Sigmoid colon (tissue), 6 donors: ENCODE measurements at regions not wholly inside any gene's neighbourhood (a gene's known extent, or its start where the extent isn't known, plus 50 kb on each side); places are given as distances from the start of the nearest gene placed in this dataset.

Experiments used
- DNase-seq: peaks from one replicate; pipeline ENCODE4 v3.0.0-alpha.2; 2019
- H3K27ac ChIP-seq, 4 donors: fragments of 200-600 bp; sonication (generic); one replicate each; pipeline ENCODE4 v1.5.1; 2016 to 2019; ENCODE audit warnings: mild to moderate bottlenecking in 1 of 4
- H3K27me3 ChIP-seq, 3 donors: fragments of 200-600 bp; sonication (generic); one replicate each; pipeline ENCODE4 v1.5.1; 2019; ENCODE audit warnings: mild to moderate bottlenecking in 1 of 3
- H3K36me3 ChIP-seq, 4 donors: fragments of 200-600 bp; sonication (generic); one replicate each; pipeline ENCODE4 v1.5.1; 2016 to 2019
- H3K4me1 ChIP-seq, 4 donors: fragments of 200-600 bp; sonication (generic); one replicate each; pipeline ENCODE4 v1.5.1; 2017 to 2019
- H3K4me3 ChIP-seq, 4 donors: fragments of 200-600 bp; sonication (generic); one replicate each; pipeline ENCODE4 v1.5.1; 2017 to 2019; ENCODE audit warnings: mild to moderate bottlenecking in 2 of 4, moderate library complexity in 1 of 4
- H3K9me3 ChIP-seq, 4 donors: fragments of 200-600 bp in 3 of 4; sonication (generic) in 3 of 4; one replicate each; pipeline versions ENCODE4 v1.5.1 to v1.6.1; 2013 to 2019
- EP300 ChIP-seq, 4 donors: sonication (generic); formaldehyde crosslinking; IDR thresholded peaks; one replicate each; pipeline ENCODE4 v1.6.1; 2017; ENCODE audit warnings: antibody characterized with exemption in 4 of 4
- POLR2A ChIP-seq, 2 donors: fragments of 450-650 bp; IDR thresholded peaks; one replicate each; pipeline ENCODE4 v1.6.1; 2016; ENCODE audit warnings: antibody characterized with exemption in 2 of 2, mild to moderate bottlenecking in 2 of 2, moderate library complexity in 2 of 2
- POLR2AphosphoS5 ChIP-seq, 4 donors: sonication (generic); formaldehyde crosslinking; IDR thresholded peaks; one replicate each; pipeline ENCODE4 v1.6.1; 2017; ENCODE audit warnings: antibody characterized with exemption in 4 of 4
- WGBS, 2 donors: extraction: QIAGEN DNeasy Blood & Tissue Kit; methylation state at CpG; one replicate each; pipeline ENCODE4 v1.1.7; 2013; 5-methylcytosine and 5-hydroxymethylcytosine counted together
- intact Hi-C: fragments of 100-400 bp; cut with DNase I; formaldehyde crosslinking; loops from one replicate; pipeline ENCODE4 v1.15.1; 2023
- TF ChIP-seq, protein P1 (sequence below), 4 experiments: fragments of 450-650 bp in 3 of 4; fragments of 200-600 bp in 1 of 4; IDR thresholded peaks; one replicate each; pipeline ENCODE4 v1.5.1; 2016 to 2019; ENCODE audit warnings: antibody characterized with exemption in 4 of 4, mild to moderate bottlenecking in 3 of 4, moderate library complexity in 2 of 4
- donor health status: healthy with polysubstance abuse.
- donor health status: healthy.

DNA sequence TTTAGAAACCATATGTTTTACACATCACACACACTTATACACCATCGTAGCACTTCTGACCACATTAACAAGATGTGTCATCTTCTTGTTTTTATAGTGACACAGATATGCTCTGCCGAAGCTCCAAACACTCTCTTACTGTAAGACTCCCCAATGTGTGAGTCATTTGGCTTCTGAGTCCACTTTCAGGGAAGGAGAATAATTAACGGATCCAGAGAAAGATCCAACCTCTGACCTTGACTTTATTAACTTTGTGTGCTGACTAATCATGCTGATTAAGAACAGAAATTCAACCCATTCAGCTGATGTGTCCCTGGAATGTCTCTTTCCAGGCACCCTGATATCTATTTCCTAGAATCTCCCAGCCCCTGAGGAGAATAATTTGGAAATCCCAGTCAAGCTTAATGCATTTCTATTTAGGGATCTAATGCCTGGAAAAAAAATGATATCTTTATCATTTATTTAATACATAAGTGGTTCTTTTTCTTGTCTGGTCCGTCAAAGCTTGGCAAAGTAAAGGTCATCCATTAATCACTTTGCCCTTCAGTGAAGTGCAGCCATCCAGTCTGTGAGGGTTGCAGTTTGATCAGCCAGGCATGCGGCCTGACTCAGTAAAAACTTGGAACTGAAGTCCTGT lies 615.8 kb upstream of the SYT4 start:
- 60 to 62% methylated on average over 5 of the region's 5 CpGs for WGBS, 2 donors
- Histone ChIP-seq H3K27me3 (no peaks in the 10 kb centered on the region), H3K36me3 (no peaks in the 10 kb centered on the region), H3K4me3 (no peak overlapping the region), H3K9me3 (no peaks in the 10 kb centered on the region), H3K27ac (no peak overlapping the region), H3K4me1 (peaks cover 0 to 7% (median 6%) of the 10 kb centered on the region in 4 donors)
- intact Hi-C loops: no loop called here
- DNase-seq: no peak
- TF ChIP-seq POLR2A (IDR thresholded peaks at IDR 0.05) (no peak), POLR2AphosphoS5 (IDR thresholded peaks at IDR 0.05) (peak in 2 of 4 donors; percentile 13 to 45), EP300 (IDR thresholded peaks at IDR 0.05) (no peak)
- TF ChIP-seq, protein P1, sequence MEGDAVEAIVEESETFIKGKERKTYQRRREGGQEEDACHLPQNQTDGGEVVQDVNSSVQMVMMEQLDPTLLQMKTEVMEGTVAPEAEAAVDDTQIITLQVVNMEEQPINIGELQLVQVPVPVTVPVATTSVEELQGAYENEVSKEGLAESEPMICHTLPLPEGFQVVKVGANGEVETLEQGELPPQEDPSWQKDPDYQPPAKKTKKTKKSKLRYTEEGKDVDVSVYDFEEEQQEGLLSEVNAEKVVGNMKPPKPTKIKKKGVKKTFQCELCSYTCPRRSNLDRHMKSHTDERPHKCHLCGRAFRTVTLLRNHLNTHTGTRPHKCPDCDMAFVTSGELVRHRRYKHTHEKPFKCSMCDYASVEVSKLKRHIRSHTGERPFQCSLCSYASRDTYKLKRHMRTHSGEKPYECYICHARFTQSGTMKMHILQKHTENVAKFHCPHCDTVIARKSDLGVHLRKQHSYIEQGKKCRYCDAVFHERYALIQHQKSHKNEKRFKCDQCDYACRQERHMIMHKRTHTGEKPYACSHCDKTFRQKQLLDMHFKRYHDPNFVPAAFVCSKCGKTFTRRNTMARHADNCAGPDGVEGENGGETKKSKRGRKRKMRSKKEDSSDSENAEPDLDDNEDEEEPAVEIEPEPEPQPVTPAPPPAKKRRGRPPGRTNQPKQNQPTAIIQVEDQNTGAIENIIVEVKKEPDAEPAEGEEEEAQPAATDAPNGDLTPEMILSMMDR (IDR thresholded peaks at IDR 0.05): no peak

DNA sequence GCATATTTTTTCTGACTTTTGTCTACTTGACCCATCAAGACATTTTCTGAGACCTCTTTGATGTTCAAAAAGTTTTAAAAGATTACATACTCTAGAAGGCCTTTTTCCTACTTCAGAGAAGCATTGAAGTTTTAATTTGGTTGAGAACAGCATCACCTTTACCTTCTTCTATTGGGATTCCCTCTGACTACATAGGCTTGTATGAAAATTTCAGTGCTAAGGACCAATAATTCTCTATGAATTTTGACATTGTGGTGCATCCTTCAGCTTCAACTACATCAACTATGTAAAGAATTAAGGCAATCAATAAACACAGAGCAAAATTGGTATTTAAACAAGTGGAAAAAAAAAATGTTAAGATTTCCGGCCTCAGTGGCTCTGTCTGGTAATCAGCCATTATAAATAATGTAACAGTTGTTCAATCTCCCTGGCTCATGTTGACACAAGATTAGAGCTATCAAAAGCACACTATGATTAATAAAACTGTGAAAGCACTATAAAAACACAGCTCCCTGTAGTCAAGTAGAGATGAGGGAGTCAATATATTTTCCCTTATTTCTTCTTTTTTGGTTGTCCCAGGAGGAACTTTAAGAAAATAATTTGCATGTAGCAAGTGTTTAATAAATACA lies 627.0 kb upstream of the SYT4 start:
- no peak for DNase-seq
- no peak overlapping the region for H3K27ac ChIP-seq
- 49 to 85% methylated on average over 1 of the region's 1 CpG for WGBS, 2 donors
- H3K36me3 ChIP-seq: no peaks in the 10 kb centered on the region
- TF ChIP-seq POLR2A (IDR thresholded peaks at IDR 0.05) (no peak), EP300 (IDR thresholded peaks at IDR 0.05) (no peak), POLR2AphosphoS5 (IDR thresholded peaks at IDR 0.05) (no peak)
- TF ChIP-seq, protein P1 (IDR thresholded peaks at IDR 0.05): no peak
- no peaks in the 10 kb centered on the region for H3K4me1 ChIP-seq
- intact Hi-C loops: no loop called here
- no peak overlapping the region for H3K4me3 ChIP-seq
- no peaks in the 10 kb centered on the region for H3K9me3 ChIP-seq
- H3K27me3 ChIP-seq: no peaks in the 10 kb centered on the region

DNA sequence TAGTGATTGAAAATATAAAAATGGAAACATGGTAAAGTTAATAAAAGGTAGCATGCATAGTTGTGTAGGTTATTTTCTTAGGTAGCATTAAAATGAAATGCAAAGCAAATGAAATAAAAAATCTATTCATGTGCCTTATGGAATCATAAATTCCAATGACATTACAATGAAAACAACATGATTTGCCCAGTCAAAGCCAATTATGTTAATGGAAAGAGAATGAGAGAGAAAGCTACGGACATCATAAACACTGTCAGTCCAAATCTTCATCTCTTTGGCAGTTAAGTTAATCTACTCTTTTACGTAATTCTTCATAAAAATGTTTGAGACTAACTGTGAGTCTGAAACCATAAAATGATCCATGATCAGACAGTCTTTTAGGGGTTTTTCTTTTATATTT lies 636.7 kb upstream of the SYT4 start:
- no peak overlapping the region for H3K4me3 ChIP-seq
- intact Hi-C loops: no loop called here
- WGBS, 2 donors: 56 to 77% methylated on average over 2 of the region's 2 CpGs
- TF ChIP-seq POLR2A (IDR thresholded peaks at IDR 0.05) (no peak), POLR2AphosphoS5 (IDR thresholded peaks at IDR 0.05) (no peak), EP300 (IDR thresholded peaks at IDR 0.05) (no peak)
- TF ChIP-seq, protein P1 (IDR thresholded peaks at IDR 0.05): no peak
- H3K4me1 ChIP-seq: no peaks in the 10 kb centered on the region
- no peaks in the 10 kb centered on the region for H3K36me3 ChIP-seq
- H3K27me3 ChIP-seq: no peaks in the 10 kb centered on the region
- H3K27ac ChIP-seq: no peak overlapping the region
- no peak for DNase-seq
- H3K9me3 ChIP-seq: no peaks in the 10 kb centered on the region

DNA sequence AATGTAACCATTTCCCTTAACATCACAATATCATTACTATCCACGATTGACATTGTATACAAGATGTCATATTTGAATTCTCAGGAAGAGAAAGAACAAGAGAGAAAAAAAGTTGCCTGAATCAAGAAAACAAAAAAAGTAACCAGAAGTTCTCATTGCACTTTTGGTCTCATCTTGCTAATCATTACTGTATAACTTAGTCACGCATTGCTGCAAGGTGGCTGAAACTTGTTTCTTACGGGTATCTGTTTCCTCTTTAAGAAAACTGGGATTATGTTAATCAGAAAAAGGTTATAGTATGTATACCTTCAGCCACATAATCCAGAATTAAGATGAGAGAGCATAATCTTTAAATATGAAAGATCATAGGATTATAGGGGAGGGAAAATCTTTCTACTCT lies 639.7 kb upstream of the SYT4 start:
- DNase-seq: no peak
- no peak for TF ChIP-seq POLR2A (IDR thresholded peaks at IDR 0.05)
- TF ChIP-seq POLR2AphosphoS5 (IDR thresholded peaks at IDR 0.05): no peak
- TF ChIP-seq, protein P1 (IDR thresholded peaks at IDR 0.05): no peak
- TF ChIP-seq EP300 (IDR thresholded peaks at IDR 0.05): no peak
- Histone ChIP-seq H3K27ac (no peak overlapping the region), H3K36me3 (no peaks in the 10 kb centered on the region), H3K4me3 (no peak overlapping the region), H3K4me1 (no peaks in the 10 kb centered on the region), H3K27me3 (no peaks in the 10 kb centered on the region), H3K9me3 (no peaks in the 10 kb centered on the region)
- WGBS, 2 donors: 83 to 84% methylated on average over 3 of the region's 3 CpGs
- intact Hi-C loops: no loop called here
